Keratinocyte (primary cell): ENCODE measurements at regions not wholly inside any gene's neighbourhood (a gene's known extent, or its start where the extent isn't known, plus 50 kb on each side); places are given as distances from the start of the nearest gene placed in this dataset.

Experiments used
- DNase-seq: peaks from one replicate; pipeline ENCODE4 v3.0.0-alpha.2; 2011; ENCODE audit warnings: low read depth, missing footprints, low spot score
- FAIRE-seq: peaks from 2 replicates; lab custom pipeline; 2011; peaks lifted over from hg19 to GRCh38; lab: Jason Lieb, UNC
- H2AFZ ChIP-seq: 2 replicates; pipeline ENCODE4 v1.6.0; 2012; ENCODE audit warnings: low read length, control low read depth, inconsistent platforms; ENCODE audit not compliant: control insufficient read depth
- H3K27ac ChIP-seq: 2 replicates; pipeline ENCODE4 v1.5.1; 2011; ENCODE audit warnings: low read length; ENCODE audit not compliant: control insufficient read depth, insufficient read depth
- H3K27me3 ChIP-seq: 3 replicates; pipeline ENCODE4 v1.6.0; 2011; ENCODE audit warnings: low read length; ENCODE audit not compliant: control insufficient read depth, insufficient read depth; ENCODE audit errors: extremely low read depth
- H3K36me3 ChIP-seq, 2 experiments: 2 replicates in 1 of 2; 3 replicates in 1 of 2; pipeline ENCODE4 v1.5.1; 2011; ENCODE audit warnings: low read length in 2 of 2, mild to moderate bottlenecking in 1 of 2; ENCODE audit not compliant: control insufficient read depth in 2 of 2, insufficient read depth in 2 of 2; ENCODE audit errors: extremely low read depth in 1 of 2
- H3K4me1 ChIP-seq: 3 replicates; pipeline ENCODE4 v1.5.1; 2011; ENCODE audit warnings: low read length; ENCODE audit not compliant: control insufficient read depth, insufficient read depth; ENCODE audit errors: extremely low read depth
- H3K4me2 ChIP-seq: 3 replicates; pipeline ENCODE4 v1.6.0; 2011; ENCODE audit warnings: low read depth, low read length; ENCODE audit not compliant: control insufficient read depth, insufficient read depth; ENCODE audit errors: extremely low read depth
- H3K4me3 ChIP-seq, 3 experiments: fragments of 200-600 bp in 1 of 3; sonication (generic) in 1 of 3; 2 replicates in 2 of 3; 3 replicates in 1 of 3; pipeline ENCODE4 v1.5.1; 2011 to 2016; ENCODE audit warnings: low read length in 3 of 3, mild to moderate bottlenecking in 3 of 3, control low read depth in 2 of 3, inconsistent platforms in 1 of 3, low read depth in 1 of 3, mixed read lengths in 1 of 3, mixed run types in 1 of 3, moderate library complexity in 1 of 3; ENCODE audit not compliant: control insufficient read depth in 2 of 3, insufficient read depth in 2 of 3; ENCODE audit errors: extremely low read depth in 1 of 3
- H3K79me2 ChIP-seq: 2 replicates; pipeline ENCODE4 v1.6.0; 2012; ENCODE audit warnings: low read length; ENCODE audit not compliant: control insufficient read depth, insufficient read depth
- H3K9ac ChIP-seq: 3 replicates; pipeline ENCODE4 v1.6.0; 2011; ENCODE audit warnings: low read length; ENCODE audit not compliant: control insufficient read depth, insufficient read depth; ENCODE audit errors: extremely low read depth
- H3K9me1 ChIP-seq: 3 replicates; pipeline ENCODE4 v1.6.0; 2011; ENCODE audit warnings: low read length; ENCODE audit not compliant: control insufficient read depth, insufficient read depth; ENCODE audit errors: extremely low read depth
- H3K9me3 ChIP-seq: 2 replicates; pipeline ENCODE4 v1.5.1; 2012; ENCODE audit warnings: low read depth, low read length; ENCODE audit not compliant: control insufficient read depth
- H4K20me1 ChIP-seq: 3 replicates; pipeline ENCODE4 v1.6.0; 2011; ENCODE audit warnings: low read length; ENCODE audit not compliant: control insufficient read depth, insufficient read depth; ENCODE audit errors: extremely low read depth
- EZH2 ChIP-seq: IDR thresholded peaks from one replicate; pipeline ENCODE4 v1.6.1; 2012; ENCODE audit warnings: inconsistent platforms, mild to moderate bottlenecking, low read length, moderate library complexity
- dilution Hi-C: fragments of 300-500 bp; cut with MboI; formaldehyde crosslinking; loops from one replicate; pipeline ENCODE4 v1.7.0; 2020; ENCODE audit warnings: low sequenced_read_pairs; ENCODE audit not compliant: extremely low pct_ligation_motif_present
- TF ChIP-seq, protein P1 (sequence below), 3 experiments: IDR thresholded peaks in 1 of 3; conservative IDR thresholded peaks in 1 of 3; optimal IDR thresholded peaks in 1 of 3; 2 replicates in 2 of 3; 3 replicates in 1 of 3; pipeline versions ENCODE3 to v1.5.1; 2011; ENCODE audit warnings: low read length in 3 of 3, mild to moderate bottlenecking in 3 of 3, moderate library complexity in 2 of 3, control low read depth in 1 of 3, inconsistent platforms in 1 of 3; ENCODE audit not compliant: insufficient read depth in 2 of 3; ENCODE audit errors: extremely low read depth in 1 of 3

DNA sequence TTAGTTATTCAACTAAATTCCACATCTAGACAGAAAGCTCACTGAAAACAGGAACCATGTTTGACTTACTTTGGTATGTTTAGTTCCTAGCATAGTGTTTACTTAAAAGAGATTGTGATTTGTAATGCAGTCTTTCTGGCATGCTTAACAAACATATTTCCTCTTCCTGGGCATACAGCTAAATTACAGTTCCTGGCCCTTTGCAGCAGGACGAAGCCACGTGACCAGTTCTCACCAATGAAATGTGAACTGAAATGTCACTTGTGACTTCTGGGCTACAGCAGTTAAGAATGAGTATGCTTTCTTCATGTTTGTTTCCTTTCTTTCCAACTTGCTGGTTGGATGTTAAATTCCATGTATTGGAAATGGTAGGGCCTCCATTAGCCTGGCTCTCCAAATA is 330.5 kb downstream of the FIGN start:
- TF ChIP-seq EZH2 = no peak
- TF ChIP-seq, protein P1, sequence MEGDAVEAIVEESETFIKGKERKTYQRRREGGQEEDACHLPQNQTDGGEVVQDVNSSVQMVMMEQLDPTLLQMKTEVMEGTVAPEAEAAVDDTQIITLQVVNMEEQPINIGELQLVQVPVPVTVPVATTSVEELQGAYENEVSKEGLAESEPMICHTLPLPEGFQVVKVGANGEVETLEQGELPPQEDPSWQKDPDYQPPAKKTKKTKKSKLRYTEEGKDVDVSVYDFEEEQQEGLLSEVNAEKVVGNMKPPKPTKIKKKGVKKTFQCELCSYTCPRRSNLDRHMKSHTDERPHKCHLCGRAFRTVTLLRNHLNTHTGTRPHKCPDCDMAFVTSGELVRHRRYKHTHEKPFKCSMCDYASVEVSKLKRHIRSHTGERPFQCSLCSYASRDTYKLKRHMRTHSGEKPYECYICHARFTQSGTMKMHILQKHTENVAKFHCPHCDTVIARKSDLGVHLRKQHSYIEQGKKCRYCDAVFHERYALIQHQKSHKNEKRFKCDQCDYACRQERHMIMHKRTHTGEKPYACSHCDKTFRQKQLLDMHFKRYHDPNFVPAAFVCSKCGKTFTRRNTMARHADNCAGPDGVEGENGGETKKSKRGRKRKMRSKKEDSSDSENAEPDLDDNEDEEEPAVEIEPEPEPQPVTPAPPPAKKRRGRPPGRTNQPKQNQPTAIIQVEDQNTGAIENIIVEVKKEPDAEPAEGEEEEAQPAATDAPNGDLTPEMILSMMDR (optimal IDR thresholded peaks at IDR 0.05 in 1 of 3, IDR thresholded peaks at IDR 0.05 in 1 of 3, conservative IDR thresholded peaks at IDR 0.05 in 1 of 3; ENCODE audit: extremely low read depth in 1 of 3, insufficient read depth in 2 of 3, low read length in 3 of 3) = no peak
- Histone ChIP-seq H3K9ac (no peak overlapping the region), H3K27me3 (peaks cover 3% of the 10 kb centered on the region), H3K9me1 (no peaks in the 10 kb centered on the region), H3K9me3 (no peaks in the 10 kb centered on the region), H3K4me3 (no peak overlapping the region), H3K4me1 (no peaks in the 10 kb centered on the region), H3K36me3 (no peaks in the 10 kb centered on the region), H3K79me2 (no peaks in the 10 kb centered on the region), H3K4me2 (no peak overlapping the region), H2AFZ (no peak overlapping the region), H3K27ac (no peak overlapping the region), H4K20me1 (no peaks in the 10 kb centered on the region)
- DNase-seq = no peak
- FAIRE-seq = no peak
- dilution Hi-C loops = no loop called here

DNA sequence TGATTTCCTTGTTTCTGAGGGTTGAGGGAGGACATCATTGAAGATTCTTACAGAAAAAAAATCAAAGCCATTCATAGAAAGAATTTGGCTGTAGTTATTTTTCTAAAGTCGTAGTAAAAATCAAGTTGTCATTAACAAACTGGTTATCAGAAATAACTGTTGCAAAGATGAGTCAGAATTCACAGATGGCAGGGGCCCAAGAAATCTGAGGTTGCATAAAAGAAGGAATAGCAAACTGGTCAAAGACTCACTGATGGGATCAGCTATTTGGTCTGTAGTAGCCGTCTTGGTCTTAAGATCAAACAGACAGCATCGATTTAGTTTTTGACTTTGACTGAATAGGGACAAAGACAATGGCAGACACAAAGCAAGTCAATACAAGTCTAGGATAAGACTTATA is 334.3 kb downstream of the FIGN start:
- no peaks in the 10 kb centered on the region for H3K79me2 ChIP-seq
- H3K27me3 ChIP-seq = peaks cover 3% of the 10 kb centered on the region
- DNase-seq (no peak), FAIRE-seq (no peak)
- no peak overlapping the region for H3K4me3 ChIP-seq
- H3K36me3 ChIP-seq = no peaks in the 10 kb centered on the region
- no peaks in the 10 kb centered on the region for H4K20me1 ChIP-seq
- H3K9me3 ChIP-seq = no peaks in the 10 kb centered on the region
- H3K27ac ChIP-seq = no peak overlapping the region
- H3K4me1 ChIP-seq = no peaks in the 10 kb centered on the region
- no peak overlapping the region for H3K4me2 ChIP-seq
- H3K9ac ChIP-seq = no peak overlapping the region
- no peaks in the 10 kb centered on the region for H3K9me1 ChIP-seq
- TF ChIP-seq EZH2 = no peak
- TF ChIP-seq, protein P1 (optimal IDR thresholded peaks at IDR 0.05 in 1 of 3, IDR thresholded peaks at IDR 0.05 in 1 of 3, conservative IDR thresholded peaks at IDR 0.05 in 1 of 3; ENCODE audit: extremely low read depth in 1 of 3, insufficient read depth in 2 of 3, low read length in 3 of 3) = no peak
- dilution Hi-C loops = no loop called here
- no peak overlapping the region for H2AFZ ChIP-seq
